ENCODE measurements at regions not wholly inside any gene's neighbourhood (a gene's known extent, or its start where the extent isn't known, plus 50 kb on each side); places are given as distances from the start of the nearest gene placed in this dataset.

- H3K4me3 ChIP-seq (ENCODE audit: low read depth, low read length) = no peak overlapping the region
- no peak overlapping the region for H3K4me2 ChIP-seq (ENCODE audit: low read length)
- H3K4me1 ChIP-seq = no peaks in the 10 kb centered on the region
- H3K36me3 ChIP-seq (ENCODE audit: control insufficient read depth, insufficient read depth, low read length) = no peaks in the 10 kb centered on the region
- H2AFZ ChIP-seq = no peak overlapping the region
- no peaks in the 10 kb centered on the region for H3K79me2 ChIP-seq
- no peak overlapping the region for H3K27ac ChIP-seq
- no peak for TF ChIP-seq CTCF (IDR thresholded peaks at IDR 0.05)
- no peak overlapping the region for H3K9ac ChIP-seq
- H3K9me3 ChIP-seq (ENCODE audit: control insufficient read depth, low read length) = no peaks in the 10 kb centered on the region
- H3K27me3 ChIP-seq (ENCODE audit: control insufficient read depth, insufficient read depth, low read length) = no peaks in the 10 kb centered on the region
Measured at GRCh38 chr12:74105434-74105833, 432.2 kb upstream of the ATXN7L3B start.

- no peaks in the 10 kb centered on the region for H3K4me1 ChIP-seq
- TF ChIP-seq CTCF (IDR thresholded peaks at IDR 0.05) = no peak
- H2AFZ ChIP-seq = no peak overlapping the region
- H3K79me2 ChIP-seq = no peaks in the 10 kb centered on the region
- no peaks in the 10 kb centered on the region for H3K27me3 ChIP-seq (ENCODE audit: control insufficient read depth, insufficient read depth, low read length)
- H3K9me3 ChIP-seq (ENCODE audit: control insufficient read depth, low read length) = no peaks in the 10 kb centered on the region
- H3K4me2 ChIP-seq (ENCODE audit: low read length) = no peak overlapping the region
- no peaks in the 10 kb centered on the region for H3K36me3 ChIP-seq (ENCODE audit: control insufficient read depth, insufficient read depth, low read length)
- no peak overlapping the region for H3K9ac ChIP-seq
- H3K27ac ChIP-seq = no peak overlapping the region
- no peak overlapping the region for H3K4me3 ChIP-seq (ENCODE audit: low read depth, low read length)
Measured at GRCh38 chr12:74108729-74109128, 428.9 kb upstream of the ATXN7L3B start.

GRCh38 chr12:74111688-74112360 is 425.8 kb upstream of the ATXN7L3B start:
- Histone ChIP-seq H2AFZ (no peak overlapping the region), H3K4me2 (ENCODE audit: low read length) (no peak overlapping the region), H3K79me2 (no peaks in the 10 kb centered on the region), H3K4me3 (ENCODE audit: low read depth, low read length) (no peak overlapping the region), H3K4me1 (no peaks in the 10 kb centered on the region), H3K9ac (no peak overlapping the region), H3K27me3 (ENCODE audit: control insufficient read depth, insufficient read depth, low read length) (no peaks in the 10 kb centered on the region), H3K27ac (no peak overlapping the region), H3K9me3 (ENCODE audit: control insufficient read depth, low read length) (no peaks in the 10 kb centered on the region), H3K36me3 (ENCODE audit: control insufficient read depth, insufficient read depth, low read length) (no peaks in the 10 kb centered on the region)
- no peak for TF ChIP-seq CTCF (IDR thresholded peaks at IDR 0.05)

- no peak overlapping the region for H3K27ac ChIP-seq
- no peak for TF ChIP-seq CTCF (IDR thresholded peaks at IDR 0.05)
- no peak overlapping the region for H3K4me2 ChIP-seq (ENCODE audit: low read length)
- H3K9me3 ChIP-seq (ENCODE audit: control insufficient read depth, low read length) = no peaks in the 10 kb centered on the region
- H2AFZ ChIP-seq = no peak overlapping the region
- H3K79me2 ChIP-seq = no peaks in the 10 kb centered on the region
- H3K9ac ChIP-seq = no peak overlapping the region
- H3K4me3 ChIP-seq (ENCODE audit: low read depth, low read length) = no peak overlapping the region
- no peaks in the 10 kb centered on the region for H3K36me3 ChIP-seq (ENCODE audit: control insufficient read depth, insufficient read depth, low read length)
- H3K27me3 ChIP-seq (ENCODE audit: control insufficient read depth, insufficient read depth, low read length) = no peaks in the 10 kb centered on the region
- no peaks in the 10 kb centered on the region for H3K4me1 ChIP-seq
Measured at GRCh38 chr12:74119811-74120362, 417.7 kb upstream of the ATXN7L3B start.

- Histone ChIP-seq H3K27ac (no peak overlapping the region), H3K79me2 (no peaks in the 10 kb centered on the region), H3K27me3 (ENCODE audit: control insufficient read depth, insufficient read depth, low read length) (no peaks in the 10 kb centered on the region), H3K9me3 (ENCODE audit: control insufficient read depth, low read length) (no peaks in the 10 kb centered on the region), H3K9ac (no peak overlapping the region), H3K4me1 (no peaks in the 10 kb centered on the region), H3K36me3 (ENCODE audit: control insufficient read depth, insufficient read depth, low read length) (no peaks in the 10 kb centered on the region), H3K4me2 (ENCODE audit: low read length) (no peak overlapping the region), H3K4me3 (ENCODE audit: low read depth, low read length) (no peak overlapping the region), H2AFZ (no peak overlapping the region)
- no peak for TF ChIP-seq CTCF (IDR thresholded peaks at IDR 0.05)
Measured at GRCh38 chr12:74120644-74121043, 417.0 kb upstream of the ATXN7L3B start.
